Astrocyte (in vitro differentiated cells and primary cell): ENCODE measurements at regions not wholly inside any gene's neighbourhood (a gene's known extent, or its start where the extent isn't known, plus 50 kb on each side); places are given as distances from the start of the nearest gene placed in this dataset.

Experiments used
- CTCF ChIP-seq: IDR thresholded peaks from 2 replicates; pipeline ENCODE4 v1.5.1; 2011; ENCODE audit warnings: low read depth, mild to moderate bottlenecking, inconsistent platforms, low read length, moderate library complexity; ENCODE audit not compliant: insufficient read depth
- EZH2 ChIP-seq: IDR thresholded peaks from 2 replicates; pipeline ENCODE4 v1.6.1; 2012; ENCODE audit warnings: mild to moderate bottlenecking, low read length, inconsistent platforms; ENCODE audit not compliant: insufficient read depth

GRCh38 chr10:44828508-44829142 lies 82.5 kb upstream of the TMEM72 start:
- TF ChIP-seq CTCF (no peak), EZH2 (no peak)
